ENCODE measurements at regions not wholly inside any gene's neighbourhood (a gene's known extent, or its start where the extent isn't known, plus 50 kb on each side); places are given as distances from the start of the nearest gene placed in this dataset.
"Not testable (repeated sequence)": the region's sequence is repeated elsewhere in the genome, so short reads cannot be mapped to it uniquely, and the experiment has no call there.

DNA sequence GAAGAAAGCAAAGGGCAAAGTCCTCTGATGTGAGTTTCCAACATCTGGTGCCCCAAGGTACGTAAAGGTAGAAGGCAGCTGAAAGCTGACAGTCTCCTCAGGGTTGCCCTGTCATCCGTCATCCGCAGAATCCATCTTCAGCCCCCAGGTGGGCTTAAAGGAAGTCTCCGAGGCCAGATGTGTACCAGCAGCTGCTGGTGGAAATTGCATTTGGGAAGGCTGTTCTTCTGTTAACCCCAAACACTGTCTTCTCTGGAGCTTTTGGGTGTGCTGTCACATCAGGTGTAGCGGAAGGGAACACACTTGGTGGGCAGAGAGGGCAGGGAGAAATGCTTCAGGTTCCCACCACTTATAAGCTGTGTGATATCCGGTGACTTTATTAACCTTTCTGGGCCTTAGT is 310.0 kb upstream of the GATB start:
- H3K4me3 Mint-ChIP-seq: no peak overlapping the region
- H3K27me3 Mint-ChIP-seq: no peaks in the 10 kb centered on the region
- CTCF ChIA-PET: interaction anchor here (1.4 kb wide), 1 partner anchor 10 kb away, joined by 5 read pairs; no protein-coding TSS in a partner anchor
- DNase-seq: no peak
- POLR2A ChIA-PET: no interaction called here
- peaks cover 9% of the 10 kb centered on the region for H3K9me3 Mint-ChIP-seq
- peaks cover 33% of the 10 kb centered on the region for H3K4me1 Mint-ChIP-seq
- peaks cover 2% of the 10 kb centered on the region for H3K36me3 Mint-ChIP-seq (ENCODE audit: low read depth)
- H3K27ac Mint-ChIP-seq: no peak overlapping the region

GRCh38 chr4:152068866-152069265 is 308.1 kb upstream of the GATB start:
- CTCF ChIA-PET: no interaction called here
- Mint-ChIP-seq H3K36me3 (ENCODE audit: low read depth) (peaks cover 2% of the 10 kb centered on the region), H3K4me1 (peaks cover 32% of the 10 kb centered on the region), H3K27me3 (no peaks in the 10 kb centered on the region), H3K9me3 (peaks cover 4% of the 10 kb centered on the region), H3K4me3 (no peak overlapping the region), H3K27ac (no peak overlapping the region)
- POLR2A ChIA-PET: no interaction called here
- no peak for DNase-seq

- Mint-ChIP-seq H3K36me3 (ENCODE audit: low read depth) (peaks cover 2% of the 10 kb centered on the region), H3K4me3 (no peak overlapping the region), H3K27ac (no peak overlapping the region), H3K4me1 (peaks cover 37% of the 10 kb centered on the region), H3K27me3 (no peaks in the 10 kb centered on the region), H3K9me3 (peaks cover 3% of the 10 kb centered on the region)
- no peak for DNase-seq
- ChIA-PET POLR2A (no interaction called here), CTCF (interaction anchor here (2.0 kb wide), 1 partner anchor 14 kb away, joined by 7 read pairs; no protein-coding TSS in a partner anchor)
Observed at GRCh38 chr4:152065545-152065944, 304.7 kb upstream of the GATB start.

GRCh38 chr4:152064753-152065152 is 303.9 kb upstream of the GATB start:
- peaks cover 4% of the 10 kb centered on the region for H3K9me3 Mint-ChIP-seq
- H3K4me3 Mint-ChIP-seq: no peak overlapping the region
- no peak overlapping the region for H3K27ac Mint-ChIP-seq
- H3K36me3 Mint-ChIP-seq (ENCODE audit: low read depth): peaks cover 2% of the 10 kb centered on the region
- DNase-seq: no peak
- H3K27me3 Mint-ChIP-seq: no peaks in the 10 kb centered on the region
- ChIA-PET CTCF (interaction anchor here (0.7 to 2.0 kb wide), 3 partner anchors 10 to 29 kb away, joined by 3 to 7 read pairs (median 5); no protein-coding TSS in a partner anchor), POLR2A (no interaction called here)
- peaks cover 34% of the 10 kb centered on the region for H3K4me1 Mint-ChIP-seq

DNA sequence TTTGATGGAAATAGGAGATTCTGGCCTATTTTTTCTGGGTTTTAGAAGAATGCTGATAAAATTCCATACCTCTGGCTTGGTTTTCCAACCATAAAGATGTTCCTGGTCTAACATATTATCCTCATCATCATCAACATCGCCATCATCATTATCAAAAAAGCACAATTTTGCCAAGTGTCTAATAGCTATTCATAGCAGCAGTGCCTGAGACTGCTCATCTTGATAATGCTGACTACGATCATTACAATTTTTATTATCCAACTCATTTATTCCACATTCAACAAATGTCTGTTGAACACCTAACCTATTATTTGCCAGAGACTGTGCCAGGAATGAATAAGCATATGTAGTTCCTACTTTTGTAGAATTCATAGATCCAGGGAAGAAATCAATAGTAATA is 303.5 kb upstream of the GATB start:
- Mint-ChIP-seq H3K4me1 (peaks cover 31% of the 10 kb centered on the region), H3K27me3 (no peaks in the 10 kb centered on the region), H3K9me3 (peaks cover 9% of the 10 kb centered on the region), H3K4me3 (no peak overlapping the region), H3K36me3 (ENCODE audit: low read depth) (peaks cover 2% of the 10 kb centered on the region), H3K27ac (peak overlapping the region; percentile 3)
- CTCF ChIA-PET: interaction anchor here (1.0 to 2.0 kb wide), 3 partner anchors 10 to 17 kb away, joined by 3 to 7 read pairs (median 5); no protein-coding TSS in a partner anchor
- POLR2A ChIA-PET: no interaction called here
- DNase-seq: no peak

DNA sequence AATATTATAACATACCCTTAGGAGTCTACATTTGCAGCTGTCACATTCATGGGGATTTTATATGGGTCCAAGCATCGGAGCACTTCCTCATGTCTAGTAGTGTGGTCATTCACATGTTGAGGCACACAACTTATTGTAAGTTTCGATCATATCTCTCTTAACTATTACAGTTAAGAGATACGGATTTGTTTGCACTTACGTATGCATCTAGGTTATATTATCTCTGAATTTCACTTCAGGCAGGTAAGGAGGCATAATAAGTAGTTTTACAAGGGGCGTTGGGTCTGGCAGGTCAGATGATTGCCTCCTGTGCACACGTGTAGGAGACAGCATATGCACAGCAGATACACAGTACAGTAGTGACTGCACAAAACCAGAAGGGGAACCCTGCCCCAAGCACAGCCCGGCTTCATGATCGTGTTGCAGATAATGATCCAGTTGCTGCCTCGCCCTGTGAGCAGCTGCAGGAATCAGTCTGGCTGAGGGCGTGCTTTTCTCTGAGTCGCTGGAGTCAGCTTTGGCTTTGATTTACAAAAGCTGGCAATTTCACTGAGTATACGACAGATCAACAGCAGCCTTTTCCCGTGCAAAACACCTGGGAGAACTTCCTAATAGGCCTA is 302.9 kb upstream of the GATB start:
- H3K4me3 Mint-ChIP-seq: no peak overlapping the region
- DNase-seq: peak; percentile 61
- POLR2A ChIA-PET: no interaction called here

GRCh38 chr4:152062936-152063620 is 302.3 kb upstream of the GATB start:
- CTCF ChIA-PET: interaction anchor here (1.2 kb wide), 1 partner anchor 35 kb away, joined by 3 read pairs; no protein-coding TSS in a partner anchor

More for the DNA sequence above, 302.9 kb upstream of the GATB start:
- Mint-ChIP-seq H3K27me3 (no peaks in the 10 kb centered on the region), H3K27ac (no peak overlapping the region), H3K9me3 (peaks cover 11% of the 10 kb centered on the region), H3K36me3 (ENCODE audit: low read depth) (peaks cover 2% of the 10 kb centered on the region), H3K4me1 (peaks cover 26% of the 10 kb centered on the region)
- CTCF ChIA-PET: interaction anchor here (1.0 to 2.0 kb wide), 3 partner anchors 11 to 16 kb away, joined by 3 to 7 read pairs (median 5); no protein-coding TSS in a partner anchor

DNA sequence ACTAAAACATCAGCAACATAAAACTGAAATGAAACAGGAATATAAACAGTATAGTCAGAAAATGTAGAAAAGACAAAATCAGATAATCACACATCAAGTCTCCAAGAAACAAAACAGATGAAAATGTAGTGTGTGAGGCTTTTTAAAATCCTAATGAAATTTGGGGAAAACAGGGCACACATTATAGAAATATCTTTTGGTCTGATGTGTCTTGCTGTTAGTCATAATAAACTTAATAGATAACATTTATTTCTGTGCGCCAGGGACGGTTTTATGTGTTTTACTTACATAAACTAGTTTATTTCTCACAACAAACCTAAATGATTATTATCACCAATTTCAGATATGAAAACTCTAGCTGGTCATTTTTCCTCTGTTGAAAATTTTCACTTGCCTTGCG is 293.9 kb upstream of the GATB start:
- H3K4me1 Mint-ChIP-seq: peaks cover 24% of the 10 kb centered on the region
- H3K27me3 Mint-ChIP-seq: peaks cover 3% of the 10 kb centered on the region
- no peak overlapping the region for H3K27ac Mint-ChIP-seq
- H3K9me3 Mint-ChIP-seq: peaks cover 30% of the 10 kb centered on the region
- CTCF ChIA-PET: no interaction called here
- H3K4me3 Mint-ChIP-seq: no peak overlapping the region
- peaks cover 12% of the 10 kb centered on the region for H3K36me3 Mint-ChIP-seq (ENCODE audit: low read depth)
- POLR2A ChIA-PET: no interaction called here
- DNase-seq: no peak

More at GRCh38 chr4:152062936-152063620, 302.3 kb upstream of the GATB start:
- peaks cover 20% of the 10 kb centered on the region for H3K4me1 Mint-ChIP-seq
- POLR2A ChIA-PET: no interaction called here
- peaks cover 3% of the 10 kb centered on the region for H3K27me3 Mint-ChIP-seq
- peaks cover 5% of the 10 kb centered on the region for H3K36me3 Mint-ChIP-seq (ENCODE audit: low read depth)
- H3K4me3 Mint-ChIP-seq: no peak overlapping the region
- DNase-seq: no peak
- H3K9me3 Mint-ChIP-seq: peaks cover 15% of the 10 kb centered on the region
- no peak overlapping the region for H3K27ac Mint-ChIP-seq

GRCh38 chr4:152052451-152053057 is 291.7 kb upstream of the GATB start:
- H3K27ac Mint-ChIP-seq: peak overlapping the region; percentile 61
- peaks cover 19% of the 10 kb centered on the region for H3K9me3 Mint-ChIP-seq
- H3K36me3 Mint-ChIP-seq (ENCODE audit: low read depth): peaks cover 4% of the 10 kb centered on the region
- DNase-seq: no peak
- CTCF ChIA-PET: no interaction called here
- POLR2A ChIA-PET: no interaction called here
- peaks cover 24% of the 10 kb centered on the region for H3K4me1 Mint-ChIP-seq
- H3K27me3 Mint-ChIP-seq: no peaks in the 10 kb centered on the region
- no peak overlapping the region for H3K4me3 Mint-ChIP-seq

GRCh38 chr4:152051332-152051731 is 290.5 kb upstream of the GATB start:
- H3K36me3 Mint-ChIP-seq (ENCODE audit: low read depth); DNase-seq; H3K27ac Mint-ChIP-seq; POLR2A ChIA-PET; H3K27me3 Mint-ChIP-seq; H3K4me3 Mint-ChIP-seq: not testable (repeated sequence)
- peaks cover 14% of the 10 kb centered on the region for H3K9me3 Mint-ChIP-seq
- H3K4me1 Mint-ChIP-seq: peaks cover 24% of the 10 kb centered on the region
- CTCF ChIA-PET: interaction anchor here (0.6 kb wide), 1 partner anchor 174 kb away, joined by 3 read pairs; no protein-coding TSS in a partner anchor

DNA sequence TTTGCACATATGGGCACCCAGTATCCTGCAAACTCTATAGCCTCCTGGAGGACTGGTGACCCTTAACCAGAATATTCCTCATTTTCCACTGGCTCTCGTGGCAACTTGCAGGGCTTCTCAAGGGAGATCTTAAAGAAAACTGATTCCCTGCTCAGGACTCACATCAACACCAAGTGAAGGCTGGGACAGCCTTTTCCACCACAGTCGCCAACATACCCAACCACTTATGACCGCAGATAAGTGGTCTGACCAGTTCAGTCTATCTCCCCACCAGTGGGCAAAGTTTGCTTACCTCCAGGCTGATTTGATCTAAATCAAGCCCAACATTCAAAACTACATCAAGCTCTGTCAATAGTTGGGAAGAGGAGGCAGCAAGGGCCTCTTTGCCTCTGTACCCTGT is 289.3 kb upstream of the GATB start:
- DNase-seq: no peak
- Mint-ChIP-seq H3K4me3 (no peak overlapping the region), H3K9me3 (peaks cover 8% of the 10 kb centered on the region), H3K27me3 (no peaks in the 10 kb centered on the region), H3K27ac (no peak overlapping the region), H3K4me1 (peaks cover 24% of the 10 kb centered on the region), H3K36me3 (ENCODE audit: low read depth) (no peaks in the 10 kb centered on the region)
- ChIA-PET POLR2A (no interaction called here), CTCF (no interaction called here)

- no peak for DNase-seq
- H3K9me3 Mint-ChIP-seq: peaks cover 19% of the 10 kb centered on the region
- CTCF ChIA-PET: interaction anchor here (0.7 to 1.4 kb wide), 3 partner anchors 9 to 44 kb away, joined by 3 to 4 read pairs (median 3); no protein-coding TSS in a partner anchor
- POLR2A ChIA-PET: no interaction called here
- no peak overlapping the region for H3K4me3 Mint-ChIP-seq
- H3K4me1 Mint-ChIP-seq: peaks cover 15% of the 10 kb centered on the region
- peaks cover 6% of the 10 kb centered on the region for H3K36me3 Mint-ChIP-seq (ENCODE audit: low read depth)
- no peaks in the 10 kb centered on the region for H3K27me3 Mint-ChIP-seq
- no peak overlapping the region for H3K27ac Mint-ChIP-seq
Observed at GRCh38 chr4:152047451-152047850, 286.6 kb upstream of the GATB start.
